Heart left ventricle (tissue), 16 donors: ENCODE measurements at regions not wholly inside any gene's neighbourhood (a gene's known extent, or its start where the extent isn't known, plus 50 kb on each side); places are given as distances from the start of the nearest gene placed in this dataset.

Source experiments
- ATAC-seq, 4 donors: fragments of 200-7000 bp; cut with Tn5 transposase; one replicate each; pipeline ENCODE4 v1.9.1; 2020 to 2022; ENCODE audit warnings: moderate library complexity in 4 of 4, mild to moderate bottlenecking in 3 of 4, moderate number of reproducible peaks in 1 of 4
- DNase-seq, 5 donors: peaks; one replicate each; pipeline ENCODE4 v3.0.0-alpha.2; 2020
- H3K27ac ChIP-seq, 12 donors: fragments of 200-600 bp; sonication (generic) in 4 of 12; one replicate each; pipeline versions ENCODE4 v1.5.0 to v1.8.0; 2016 to 2022; ENCODE audit warnings: mild to moderate bottlenecking in 2 of 12
- H3K27me3 ChIP-seq, 9 donors: fragments of 200-600 bp; sonication (generic) in 2 of 9; one replicate each; pipeline versions ENCODE4 v1.5.1 to v1.8.0; 2016 to 2022; ENCODE audit warnings: mild to moderate bottlenecking in 3 of 9
- H3K36me3 ChIP-seq, 9 donors: fragments of 200-600 bp; sonication (generic) in 2 of 9; one replicate each; pipeline versions ENCODE4 v1.5.0 to v1.8.0; 2018 to 2022; ENCODE audit warnings: mild to moderate bottlenecking in 2 of 9
- H3K4me1 ChIP-seq, 12 donors: fragments of 200-600 bp; sonication (generic) in 4 of 12; one replicate each; pipeline versions ENCODE4 v1.5.0 to v1.8.0; 2016 to 2022; ENCODE audit warnings: mild to moderate bottlenecking in 3 of 12
- H3K4me3 ChIP-seq, 12 donors: fragments of 200-600 bp; sonication (generic) in 4 of 12; one replicate each; pipeline versions ENCODE4 v1.5.0 to v1.8.0; 2017 to 2022; ENCODE audit warnings: mild to moderate bottlenecking in 9 of 12, moderate library complexity in 4 of 12
- H3K9me3 ChIP-seq, 12 donors: fragments of 200-600 bp; sonication (generic) in 4 of 12; one replicate each; pipeline versions ENCODE4 v1.5.0 to v1.8.0; 2016 to 2022; ENCODE audit warnings: mild to moderate bottlenecking in 1 of 12
- POLR2A ChIP-seq, 2 donors: fragments of 450-650 bp; IDR thresholded peaks; one replicate each; pipeline ENCODE4 v1.6.1; 2017; ENCODE audit warnings: antibody characterized with exemption in 2 of 2, mild to moderate bottlenecking in 2 of 2, moderate library complexity in 2 of 2
- WGBS, 4 donors: extraction: QIAGEN DNeasy Blood & Tissue Kit in 2 of 4; methylation state at CpG; one replicate each; pipeline versions ENCODE4 v1.1.5 to v1.1.7; 2013 to 2018; 5-methylcytosine and 5-hydroxymethylcytosine counted together
- intact Hi-C, 10 donors: fragments of 100-400 bp; cut with DNase I; formaldehyde crosslinking; loops; one replicate each; pipeline versions ENCODE4 v1.11.1 to v1.14.2; 2022
- TF ChIP-seq, protein P1 (sequence below), 12 donors: fragments of 200-600 bp; sonication (generic) in 4 of 12; IDR thresholded peaks; one replicate each; pipeline versions ENCODE4 v1.5.0 to v1.8.0; 2018 to 2022; ENCODE audit warnings: antibody characterized with exemption in 12 of 12, mild to moderate bottlenecking in 5 of 12
- donor health status: ischemic (EF 13 %, LVEDD 7.1; RV severe dilation, severe dysfunction).
- donor health status: healthy with polysubstance abuse.
- donor health status: DM: no; HTN: yes; CAD: no.
- donor health status: DM: no; HTN: no; CAD: no.
- donor health status: ischemic (EF 25% LVEDD 6.9; RV normal size, moderate dysfunction).
- donor health status: ischemic (EF 25% LVEDD 5.7; RV mildly dilated, moderate dysfunction).
- donor health status: healthy.
- donor health status: DM: yes; HTN: yes; CAD: no.
- donor health status: ischemic (EF 35%, LVEDD 5.7; RV mildly dilated, moderate dysfunction).
- donor health status: nonischemic (EF 11% LVEDD 7.7; RV severe dilation, severe dysfunction).
- donor health status: DM: yes; HTN: yes; CAD: no.
- donor health status: PGD.
- donor health status: ischemic (EF 29% LVEDD 5.4; RV normal size, mild dysfunction).
- donor health status: nonischemic (EF 23%, LVEDD 6.1; RV moderate dilation, normal function).

DNA sequence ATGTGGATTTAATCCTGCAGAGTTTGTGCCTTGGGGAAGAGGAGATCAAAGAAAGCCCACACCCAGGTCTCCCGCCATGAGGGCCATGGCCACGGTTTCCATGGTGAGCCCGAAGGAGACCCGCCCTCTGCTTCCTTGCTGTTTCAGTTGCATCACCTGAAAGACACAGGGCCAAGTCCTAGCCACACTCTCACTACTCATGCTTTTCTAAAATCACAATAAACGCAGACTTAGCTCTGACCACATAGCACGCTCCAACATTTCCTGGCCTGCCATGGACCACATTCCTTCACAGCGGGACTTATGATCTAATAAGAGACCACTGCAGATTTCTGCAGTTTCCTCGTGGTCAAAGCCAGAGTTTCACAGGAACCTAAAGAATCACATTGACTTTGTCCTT is 426.0 kb upstream of the NR3C2 start:
- DNase-seq (no peak), ATAC-seq (no peak)
- WGBS, 4 donors: 81 to 89% (median 87%) methylated on average over 8 of the region's 8 CpGs
- Histone ChIP-seq H3K9me3 (no peaks in the 10 kb centered on the region), H3K4me3 (no peak overlapping the region), H3K4me1 (no peaks in the 10 kb centered on the region), H3K27me3 (no peaks in the 10 kb centered on the region), H3K36me3 (no peaks in the 10 kb centered on the region), H3K27ac (no peak overlapping the region)
- intact Hi-C loops: no loop called here
- TF ChIP-seq, protein P1, sequence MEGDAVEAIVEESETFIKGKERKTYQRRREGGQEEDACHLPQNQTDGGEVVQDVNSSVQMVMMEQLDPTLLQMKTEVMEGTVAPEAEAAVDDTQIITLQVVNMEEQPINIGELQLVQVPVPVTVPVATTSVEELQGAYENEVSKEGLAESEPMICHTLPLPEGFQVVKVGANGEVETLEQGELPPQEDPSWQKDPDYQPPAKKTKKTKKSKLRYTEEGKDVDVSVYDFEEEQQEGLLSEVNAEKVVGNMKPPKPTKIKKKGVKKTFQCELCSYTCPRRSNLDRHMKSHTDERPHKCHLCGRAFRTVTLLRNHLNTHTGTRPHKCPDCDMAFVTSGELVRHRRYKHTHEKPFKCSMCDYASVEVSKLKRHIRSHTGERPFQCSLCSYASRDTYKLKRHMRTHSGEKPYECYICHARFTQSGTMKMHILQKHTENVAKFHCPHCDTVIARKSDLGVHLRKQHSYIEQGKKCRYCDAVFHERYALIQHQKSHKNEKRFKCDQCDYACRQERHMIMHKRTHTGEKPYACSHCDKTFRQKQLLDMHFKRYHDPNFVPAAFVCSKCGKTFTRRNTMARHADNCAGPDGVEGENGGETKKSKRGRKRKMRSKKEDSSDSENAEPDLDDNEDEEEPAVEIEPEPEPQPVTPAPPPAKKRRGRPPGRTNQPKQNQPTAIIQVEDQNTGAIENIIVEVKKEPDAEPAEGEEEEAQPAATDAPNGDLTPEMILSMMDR (IDR thresholded peaks at IDR 0.05): no peak

DNA sequence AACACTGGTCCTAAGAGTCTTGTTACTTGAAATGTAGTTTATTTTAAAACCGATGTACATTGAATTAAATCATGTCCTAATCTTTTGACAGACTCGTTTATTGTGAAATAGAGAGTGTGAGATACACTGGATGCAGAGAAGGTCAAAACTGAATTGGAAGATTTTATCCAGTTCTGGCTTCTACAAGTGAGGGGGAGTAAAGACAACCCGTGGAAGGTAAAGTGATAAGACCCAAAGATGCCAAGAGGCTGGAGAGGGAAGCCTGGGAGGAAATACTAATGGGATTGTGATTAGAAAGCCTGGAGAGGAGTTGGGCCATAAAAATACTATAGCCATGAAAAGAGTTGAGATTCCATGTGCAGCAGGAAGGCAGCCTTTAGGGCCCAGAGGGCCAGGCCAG is 424.5 kb upstream of the NR3C2 start:
- ATAC-seq (no peak), DNase-seq (no peak)
- Histone ChIP-seq H3K9me3 (no peaks in the 10 kb centered on the region), H3K27me3 (no peaks in the 10 kb centered on the region), H3K36me3 (no peaks in the 10 kb centered on the region), H3K4me1 (no peaks in the 10 kb centered on the region), H3K4me3 (no peak overlapping the region), H3K27ac (no peak overlapping the region)
- no peak for TF ChIP-seq POLR2A (IDR thresholded peaks at IDR 0.05)
- TF ChIP-seq, protein P1 (IDR thresholded peaks at IDR 0.05): no peak
- 55 to 64% (median 61%) methylated on average over 3 of the region's 3 CpGs for WGBS, 4 donors
- intact Hi-C loops: no loop called here

DNA sequence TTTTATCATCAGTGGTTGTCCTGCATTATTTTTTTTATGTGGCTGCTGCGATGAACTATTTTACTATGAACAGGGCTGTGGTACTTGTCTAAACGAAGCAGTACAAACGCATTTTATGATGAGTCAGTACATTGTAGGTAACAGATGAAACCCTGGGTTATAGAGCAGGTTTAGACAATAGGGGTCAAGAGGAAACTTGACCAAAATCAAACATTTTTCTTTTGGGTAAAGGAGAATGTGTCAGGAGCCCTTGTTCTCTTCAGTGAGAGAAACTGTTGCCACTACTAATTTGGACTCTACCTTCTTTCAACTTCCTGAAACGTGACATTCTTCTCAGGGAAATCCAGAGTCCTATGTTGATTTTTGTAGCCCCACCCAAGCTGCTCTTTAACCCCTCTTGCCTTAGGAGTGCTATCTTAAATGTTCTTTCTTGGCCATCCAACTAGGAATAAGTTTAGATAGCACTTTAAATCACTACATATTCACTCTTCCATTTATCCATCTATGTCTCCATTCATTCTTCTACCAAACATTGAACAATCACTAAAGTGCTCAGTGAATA is 415.8 kb upstream of the NR3C2 start:
- intact Hi-C loops: no loop called here

DNA sequence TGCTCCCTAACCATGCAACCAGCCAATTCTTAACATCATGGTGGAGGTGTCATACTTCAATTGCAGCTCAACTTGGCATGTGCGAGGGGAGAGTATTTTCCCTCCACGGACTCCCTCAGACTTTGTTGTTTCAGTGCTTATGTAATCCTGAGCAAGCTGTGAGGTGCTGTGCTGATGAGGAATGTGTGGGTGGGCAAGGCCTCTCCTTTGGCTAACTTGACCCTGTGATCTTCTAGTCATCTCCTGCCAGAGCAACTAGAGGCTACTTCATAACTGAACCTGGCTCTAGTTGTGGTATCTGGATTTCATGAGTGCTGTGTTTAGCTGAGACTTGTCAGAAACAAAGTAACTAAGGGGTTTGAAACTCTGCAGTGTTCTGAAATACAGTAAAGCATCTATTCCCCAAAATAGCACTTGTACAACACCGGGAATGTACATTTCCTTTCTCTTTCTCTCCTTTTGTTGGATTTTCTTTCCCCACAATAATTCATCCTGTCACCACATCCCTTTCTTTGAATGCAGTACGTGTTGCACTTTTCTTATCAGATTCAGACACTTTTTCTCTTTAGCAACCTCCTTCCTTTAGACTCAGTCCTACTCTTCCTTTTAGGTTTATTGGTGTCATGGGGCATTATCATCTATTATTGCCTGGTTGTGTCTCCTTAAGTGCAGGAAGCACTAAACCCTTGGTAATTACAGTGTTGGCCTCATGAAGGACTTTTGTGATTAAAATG is 415.2 kb upstream of the NR3C2 start:
- ATAC-seq (no peak), DNase-seq (no peak)
- Histone ChIP-seq H3K27me3 (no peaks in the 10 kb centered on the region), H3K27ac (peak overlapping the region in 1 of 12 donors; percentile 14), H3K4me1 (peaks cover 0 to 2% (median 0%) of the 10 kb centered on the region in 12 donors), H3K9me3 (peaks cover 0 to 12% (median 0%) of the 10 kb centered on the region in 12 donors), H3K4me3 (no peak overlapping the region), H3K36me3 (no peaks in the 10 kb centered on the region)
- WGBS, 4 donors: 55 to 64% (median 59%) methylated on average over 4 of the region's 4 CpGs
- TF ChIP-seq, protein P1 (IDR thresholded peaks at IDR 0.05): no peak
- no peak for TF ChIP-seq POLR2A (IDR thresholded peaks at IDR 0.05)
- intact Hi-C loops: no loop called here

More for the DNA sequence above, 415.8 kb upstream of the NR3C2 start:
- no peaks in the 10 kb centered on the region for H3K36me3 ChIP-seq
- H3K4me1 ChIP-seq: no peaks in the 10 kb centered on the region
- 70 to 73% (median 71%) methylated on average over 4 of the region's 4 CpGs for WGBS, 4 donors
- no peaks in the 10 kb centered on the region for H3K27me3 ChIP-seq
- TF ChIP-seq, protein P1 (IDR thresholded peaks at IDR 0.05): no peak
- no peak for TF ChIP-seq POLR2A (IDR thresholded peaks at IDR 0.05)
- H3K27ac ChIP-seq: no peak overlapping the region
- peaks cover 0 to 12% (median 0%) of the 10 kb centered on the region in 12 donors for H3K9me3 ChIP-seq
- DNase-seq: no peak
- H3K4me3 ChIP-seq: no peak overlapping the region
- ATAC-seq: no peak
